ENCODE measurements at regions not wholly inside any gene's neighbourhood (a gene's known extent, or its start where the extent isn't known, plus 50 kb on each side); places are given as distances from the start of the nearest gene placed in this dataset.

DNA sequence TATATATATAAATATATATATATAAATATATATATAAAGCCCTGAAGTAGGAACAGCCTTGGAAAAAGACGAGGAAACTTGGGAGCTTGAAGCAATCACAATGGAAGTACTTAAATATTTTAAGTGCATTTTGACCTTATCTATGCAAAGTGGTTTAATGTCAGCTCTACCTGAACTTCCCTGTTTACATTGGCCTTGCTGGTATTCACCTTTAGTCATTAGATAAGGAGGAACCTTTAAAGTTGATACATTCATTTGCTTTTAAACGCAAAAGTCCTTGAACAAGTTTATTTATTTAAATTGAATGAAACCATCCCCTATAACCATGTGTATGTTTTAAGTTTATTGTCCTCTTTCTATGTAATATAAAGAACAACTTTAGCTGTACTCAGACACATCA, 166.7 kb upstream of the ANKRD50 start:
- WGBS (ENCODE audit: insufficient coverage), result no CpG with 5 or more reads among the region's 2 CpGs
- no peaks in the 10 kb centered on the region for H3K36me3 ChIP-seq (ENCODE audit: control insufficient read depth, insufficient read depth, low read length)
- H3K4me1 ChIP-seq (ENCODE audit: control insufficient read depth, insufficient read depth, low read length), result no peaks in the 10 kb centered on the region
- H3K4me3 ChIP-seq (ENCODE audit: low read length), result no peak overlapping the region
- H3K27me3 ChIP-seq (ENCODE audit: control insufficient read depth, insufficient read depth, low read length), result no peaks in the 10 kb centered on the region
- no peak overlapping the region for H3K27ac ChIP-seq (ENCODE audit: low read length)
- no peak for DNase-seq
- H3K9me3 ChIP-seq (replicated peaks; ENCODE audit: control insufficient read depth, low read depth, low read length), result no peaks in the 10 kb centered on the region

DNA sequence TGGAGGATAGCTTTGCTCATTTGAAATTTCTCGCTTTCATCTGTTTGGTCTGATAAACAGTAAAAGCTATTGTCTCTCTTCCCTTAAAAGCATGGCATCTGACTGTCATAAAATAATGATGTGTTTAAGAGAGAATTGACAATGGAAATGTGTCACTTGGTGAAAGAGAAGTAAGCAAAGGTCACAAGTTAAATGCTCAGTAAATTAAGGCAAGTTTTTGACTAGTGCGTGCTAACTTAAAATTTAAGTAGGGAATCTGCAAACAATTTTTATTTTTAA, 161.6 kb upstream of the ANKRD50 start:
- Histone ChIP-seq H3K27ac (ENCODE audit: low read length) (no peak overlapping the region), H3K4me3 (ENCODE audit: low read length) (no peak overlapping the region), H3K4me1 (ENCODE audit: control insufficient read depth, insufficient read depth, low read length) (no peaks in the 10 kb centered on the region), H3K9me3 (replicated peaks; ENCODE audit: control insufficient read depth, low read depth, low read length) (no peaks in the 10 kb centered on the region), H3K27me3 (ENCODE audit: control insufficient read depth, insufficient read depth, low read length) (no peaks in the 10 kb centered on the region), H3K36me3 (ENCODE audit: control insufficient read depth, insufficient read depth, low read length) (no peaks in the 10 kb centered on the region)
- no CpG with 5 or more reads among the region's 2 CpGs for WGBS (ENCODE audit: insufficient coverage)
- no peak for DNase-seq

- DNase-seq, result no peak
- WGBS (ENCODE audit: insufficient coverage), result no CpG with 5 or more reads among the region's 2 CpGs
- no peaks in the 10 kb centered on the region for H3K4me1 ChIP-seq (ENCODE audit: control insufficient read depth, insufficient read depth, low read length)
- H3K27ac ChIP-seq (ENCODE audit: low read length), result no peak overlapping the region
- no peak overlapping the region for H3K4me3 ChIP-seq (ENCODE audit: low read length)
- H3K36me3 ChIP-seq (ENCODE audit: control insufficient read depth, insufficient read depth, low read length), result no peaks in the 10 kb centered on the region
- H3K27me3 ChIP-seq (ENCODE audit: control insufficient read depth, insufficient read depth, low read length), result no peaks in the 10 kb centered on the region
- H3K9me3 ChIP-seq (replicated peaks; ENCODE audit: control insufficient read depth, low read depth, low read length), result no peaks in the 10 kb centered on the region
Measured at GRCh38 chr4:124873361-124874171, 161.0 kb upstream of the ANKRD50 start.

GRCh38 chr4:124872659-124873058, 160.1 kb upstream of the ANKRD50 start:
- no peak for DNase-seq
- H3K27ac ChIP-seq (ENCODE audit: low read length), result no peak overlapping the region
- no CpG with 5 or more reads among the region's 2 CpGs for WGBS (ENCODE audit: insufficient coverage)
- no peaks in the 10 kb centered on the region for H3K27me3 ChIP-seq (ENCODE audit: control insufficient read depth, insufficient read depth, low read length)
- H3K9me3 ChIP-seq (replicated peaks; ENCODE audit: control insufficient read depth, low read depth, low read length), result no peaks in the 10 kb centered on the region
- H3K4me1 ChIP-seq (ENCODE audit: control insufficient read depth, insufficient read depth, low read length), result no peaks in the 10 kb centered on the region
- no peaks in the 10 kb centered on the region for H3K36me3 ChIP-seq (ENCODE audit: control insufficient read depth, insufficient read depth, low read length)
- no peak overlapping the region for H3K4me3 ChIP-seq (ENCODE audit: low read length)

GRCh38 chr4:124869961-124870495, 157.5 kb upstream of the ANKRD50 start:
- Histone ChIP-seq H3K4me1 (ENCODE audit: control insufficient read depth, insufficient read depth, low read length) (no peaks in the 10 kb centered on the region), H3K27me3 (ENCODE audit: control insufficient read depth, insufficient read depth, low read length) (no peaks in the 10 kb centered on the region), H3K36me3 (ENCODE audit: control insufficient read depth, insufficient read depth, low read length) (no peaks in the 10 kb centered on the region), H3K9me3 (replicated peaks; ENCODE audit: control insufficient read depth, low read depth, low read length) (no peaks in the 10 kb centered on the region), H3K4me3 (ENCODE audit: low read length) (no peak overlapping the region), H3K27ac (ENCODE audit: low read length) (no peak overlapping the region)
- 62% methylated on average over 3 of the region's 6 CpGs for WGBS (ENCODE audit: insufficient coverage)
- peak; percentile 25 for DNase-seq

DNA sequence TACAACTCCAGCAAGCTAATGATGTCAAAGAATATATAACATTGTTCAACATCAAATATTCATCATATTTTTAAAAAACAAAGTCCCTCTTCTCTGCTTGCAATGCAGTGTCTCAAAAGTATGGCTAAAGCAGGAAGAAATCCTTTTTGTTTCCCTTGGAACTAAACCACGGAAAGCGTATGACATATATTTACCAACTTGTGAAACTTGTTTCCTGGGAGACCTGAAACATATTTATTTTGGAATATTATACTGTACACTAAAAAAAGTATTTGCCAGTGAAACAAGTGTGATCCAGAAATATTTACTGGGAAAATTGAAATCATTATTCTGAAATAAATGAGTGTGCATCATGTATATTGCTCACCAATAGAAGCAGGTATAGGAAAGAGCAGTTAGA, 156.0 kb upstream of the ANKRD50 start:
- DNase-seq, result peak; percentile 68
- no peak overlapping the region for H3K27ac ChIP-seq (ENCODE audit: low read length)
- H3K36me3 ChIP-seq (ENCODE audit: control insufficient read depth, insufficient read depth, low read length), result no peaks in the 10 kb centered on the region
- H3K9me3 ChIP-seq (replicated peaks; ENCODE audit: control insufficient read depth, low read depth, low read length), result no peaks in the 10 kb centered on the region
- no peak overlapping the region for H3K4me3 ChIP-seq (ENCODE audit: low read length)
- H3K27me3 ChIP-seq (ENCODE audit: control insufficient read depth, insufficient read depth, low read length), result no peaks in the 10 kb centered on the region
- H3K4me1 ChIP-seq (ENCODE audit: control insufficient read depth, insufficient read depth, low read length), result no peaks in the 10 kb centered on the region
- WGBS (ENCODE audit: insufficient coverage), result no CpG with 5 or more reads among the region's 2 CpGs

- no peak for DNase-seq
- Histone ChIP-seq H3K9me3 (replicated peaks; ENCODE audit: control insufficient read depth, low read depth, low read length) (no peaks in the 10 kb centered on the region), H3K4me3 (ENCODE audit: low read length) (no peak overlapping the region), H3K4me1 (ENCODE audit: control insufficient read depth, insufficient read depth, low read length) (no peaks in the 10 kb centered on the region), H3K27me3 (ENCODE audit: control insufficient read depth, insufficient read depth, low read length) (no peaks in the 10 kb centered on the region), H3K36me3 (ENCODE audit: control insufficient read depth, insufficient read depth, low read length) (no peaks in the 10 kb centered on the region), H3K27ac (ENCODE audit: low read length) (no peak overlapping the region)
- WGBS (ENCODE audit: insufficient coverage), result no CpG with 5 or more reads among the region's 1 CpG
Measured at GRCh38 chr4:124867536-124867935, 155.0 kb upstream of the ANKRD50 start.

GRCh38 chr4:124866301-124866700, 153.8 kb upstream of the ANKRD50 start:
- WGBS (ENCODE audit: insufficient coverage), result no CpG with 5 or more reads among the region's 1 CpG
- DNase-seq, result no peak
- Histone ChIP-seq H3K4me3 (ENCODE audit: low read length) (no peak overlapping the region), H3K27me3 (ENCODE audit: control insufficient read depth, insufficient read depth, low read length) (no peaks in the 10 kb centered on the region), H3K9me3 (replicated peaks; ENCODE audit: control insufficient read depth, low read depth, low read length) (no peaks in the 10 kb centered on the region), H3K4me1 (ENCODE audit: control insufficient read depth, insufficient read depth, low read length) (no peaks in the 10 kb centered on the region), H3K27ac (ENCODE audit: low read length) (no peak overlapping the region), H3K36me3 (ENCODE audit: control insufficient read depth, insufficient read depth, low read length) (no peaks in the 10 kb centered on the region)

GRCh38 chr4:124863040-124863545, 150.6 kb upstream of the ANKRD50 start:
- H3K36me3 ChIP-seq (ENCODE audit: control insufficient read depth, insufficient read depth, low read length), result no peaks in the 10 kb centered on the region
- no peaks in the 10 kb centered on the region for H3K27me3 ChIP-seq (ENCODE audit: control insufficient read depth, insufficient read depth, low read length)
- H3K27ac ChIP-seq (ENCODE audit: low read length), result no peak overlapping the region
- H3K4me1 ChIP-seq (ENCODE audit: control insufficient read depth, insufficient read depth, low read length), result no peaks in the 10 kb centered on the region
- no CpG with 5 or more reads among the region's 3 CpGs for WGBS (ENCODE audit: insufficient coverage)
- no peak overlapping the region for H3K4me3 ChIP-seq (ENCODE audit: low read length)
- DNase-seq, result no peak
- H3K9me3 ChIP-seq (replicated peaks; ENCODE audit: control insufficient read depth, low read depth, low read length), result no peaks in the 10 kb centered on the region

DNA sequence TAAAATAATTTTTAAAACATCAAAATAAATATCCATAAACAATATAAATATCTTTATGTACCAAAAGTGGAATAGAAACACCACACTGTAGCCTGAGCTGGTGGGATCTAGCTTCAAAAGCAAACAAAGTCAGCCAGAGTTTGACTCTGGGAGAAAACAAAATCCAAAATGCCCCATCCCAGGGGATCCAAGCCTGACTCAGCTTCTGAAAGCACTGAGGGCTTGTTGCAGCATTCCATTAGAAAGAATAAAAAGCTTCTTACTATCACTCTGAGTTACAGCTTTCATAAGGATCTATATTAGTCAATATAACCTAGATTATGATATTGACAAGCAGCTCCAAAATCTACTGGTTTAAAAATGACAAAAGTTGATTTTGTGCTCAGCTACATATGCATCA, 149.7 kb upstream of the ANKRD50 start:
- H3K36me3 ChIP-seq (ENCODE audit: control insufficient read depth, insufficient read depth, low read length), result no peaks in the 10 kb centered on the region
- no peaks in the 10 kb centered on the region for H3K27me3 ChIP-seq (ENCODE audit: control insufficient read depth, insufficient read depth, low read length)
- DNase-seq, result no peak
- no peaks in the 10 kb centered on the region for H3K9me3 ChIP-seq (replicated peaks; ENCODE audit: control insufficient read depth, low read depth, low read length)
- H3K27ac ChIP-seq (ENCODE audit: low read length), result no peak overlapping the region
- no peak overlapping the region for H3K4me3 ChIP-seq (ENCODE audit: low read length)
- H3K4me1 ChIP-seq (ENCODE audit: control insufficient read depth, insufficient read depth, low read length), result no peaks in the 10 kb centered on the region

DNA sequence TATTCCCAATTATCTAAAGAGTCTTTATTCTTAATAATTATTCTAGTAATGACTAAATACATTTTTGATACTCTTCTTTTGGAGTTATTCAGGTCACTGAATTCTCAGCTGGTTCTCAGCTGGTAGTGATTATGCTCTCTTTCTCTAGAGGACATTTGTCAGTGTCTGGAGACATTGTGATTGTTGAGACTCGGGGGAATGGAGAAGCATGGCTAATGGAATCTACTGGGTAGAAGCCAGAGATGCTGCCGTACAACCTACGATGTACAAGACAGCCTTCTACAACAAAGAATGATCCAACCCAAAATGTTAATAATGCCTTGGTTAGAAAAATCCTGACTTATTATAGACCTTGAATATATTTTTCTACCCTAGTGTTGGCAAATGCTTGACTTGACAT, 149.2 kb upstream of the ANKRD50 start:
- no peaks in the 10 kb centered on the region for H3K4me1 ChIP-seq (ENCODE audit: control insufficient read depth, insufficient read depth, low read length)
- no peak overlapping the region for H3K4me3 ChIP-seq (ENCODE audit: low read length)
- DNase-seq, result no peak
- no CpG with 5 or more reads among the region's 3 CpGs for WGBS (ENCODE audit: insufficient coverage)
- H3K27ac ChIP-seq (ENCODE audit: low read length), result no peak overlapping the region
- H3K9me3 ChIP-seq (replicated peaks; ENCODE audit: control insufficient read depth, low read depth, low read length), result no peaks in the 10 kb centered on the region
- no peaks in the 10 kb centered on the region for H3K36me3 ChIP-seq (ENCODE audit: control insufficient read depth, insufficient read depth, low read length)
- no peaks in the 10 kb centered on the region for H3K27me3 ChIP-seq (ENCODE audit: control insufficient read depth, insufficient read depth, low read length)

Measured in muscle of leg (tissue), 3 donors.